H1 (cell line): ENCODE measurements at regions not wholly inside any gene's neighbourhood (a gene's known extent, or its start where the extent isn't known, plus 50 kb on each side); places are given as distances from the start of the nearest gene placed in this dataset.

Source experiments
- CTCF ChIA-PET: fragments of 300-600 bp; sonication (Branson Sonifier 250); formaldehyde crosslinking; loops from one replicate; lab custom pipeline; 2021; ENCODE audit not compliant: partially characterized antibody; lab: Charles Lee
- POLR2A ChIA-PET: fragments of 300-600 bp; sonication (Branson Sonifier 250); formaldehyde crosslinking; loops from one replicate; lab custom pipeline; 2021; ENCODE audit warnings: inconsistent platforms; ENCODE audit not compliant: partially characterized antibody; lab: Charles Lee
- DNase-seq, 2 experiments: peaks; one replicate each; pipeline versions ENCODE4 v3.0.0 to v3.0.0-alpha.2; 2010 to 2022; ENCODE audit warnings: low spot score in 2 of 2, low read depth in 1 of 2, mixed read lengths in 1 of 2
- FAIRE-seq: peaks from 2 replicates; lab custom pipeline; 2011; peaks lifted over from hg19 to GRCh38; lab: Jason Lieb, UNC
- H2AFZ ChIP-seq: 2 replicates; pipeline ENCODE4 v1.8.1; 2012; ENCODE audit warnings: low read length, inconsistent platforms
- H2AK5ac ChIP-seq: 2 replicates; pipeline ENCODE4 v1.6.1; 2013; ENCODE audit warnings: low read depth, low read length
- H2BK120ac ChIP-seq: replicated peaks from 2 replicates; pipeline ENCODE3; 2013; ENCODE audit warnings: low read depth, low read length, inconsistent platforms
- H2BK12ac ChIP-seq: 2 replicates; pipeline ENCODE4 v1.6.1; 2013; ENCODE audit warnings: low read depth, low read length
- H2BK15ac ChIP-seq: 2 replicates; pipeline ENCODE4 v1.6.1; 2013; ENCODE audit warnings: low read length
- H2BK20ac ChIP-seq: 2 replicates; pipeline ENCODE4 v1.6.1; 2013; ENCODE audit warnings: low read length
- H2BK5ac ChIP-seq: 2 replicates; pipeline ENCODE4 v1.6.1; 2013; ENCODE audit warnings: low read depth, low read length
- H3K14ac ChIP-seq: 2 replicates; pipeline ENCODE4 v1.6.1; 2013; ENCODE audit warnings: inconsistent platforms; ENCODE audit not compliant: insufficient read length
- H3K18ac ChIP-seq: 2 replicates; pipeline ENCODE4 v1.6.1; 2013; ENCODE audit warnings: low read length; ENCODE audit errors: extremely low read depth
- H3K23ac ChIP-seq: 2 replicates; pipeline ENCODE4 v1.6.1; 2013; ENCODE audit warnings: inconsistent platforms; ENCODE audit not compliant: insufficient read length
- H3K23me2 ChIP-seq: 2 replicates; pipeline ENCODE4 v1.6.1; 2013; ENCODE audit warnings: low read depth, low read length
- H3K27ac ChIP-seq: 2 replicates; pipeline ENCODE4 v1.6.1; 2011; ENCODE audit warnings: low read depth, low read length, inconsistent platforms
- H3K27me3 ChIP-seq, 4 experiments: replicated peaks in 1 of 4; 1 replicate in 1 of 4; 2 replicates in 3 of 4; pipeline versions ENCODE4 v1.6.1 to v1.8.1; 2011 to 2013; ENCODE audit warnings: low read length in 3 of 4, mild to moderate bottlenecking in 3 of 4, inconsistent platforms in 2 of 4, mixed read lengths in 2 of 4, moderate library complexity in 1 of 4; ENCODE audit not compliant: control insufficient read depth in 3 of 4, insufficient read depth in 3 of 4; ENCODE audit errors: extremely low read depth in 1 of 4
- H3K36me3 ChIP-seq, 4 experiments: 2 replicates each; pipeline versions ENCODE4 v1.6.1 to v1.8.1; 2011 to 2013; ENCODE audit warnings: mild to moderate bottlenecking in 4 of 4, low read length in 3 of 4, moderate library complexity in 2 of 4, control low read depth in 1 of 4, inconsistent platforms in 1 of 4; ENCODE audit not compliant: insufficient read depth in 4 of 4, control insufficient read depth in 2 of 4
- H3K4ac ChIP-seq: replicated peaks from 2 replicates; pipeline ENCODE3; 2013; ENCODE audit warnings: low read length, low read depth, mixed read lengths, inconsistent platforms; ENCODE audit not compliant: insufficient read length
- H3K4me1 ChIP-seq, 4 experiments: replicated peaks in 1 of 4; 1 replicate in 1 of 4; 2 replicates in 3 of 4; pipeline versions ENCODE4 v1.6.1 to v1.8.1; 2011 to 2013; ENCODE audit warnings: low read length in 3 of 4, inconsistent platforms in 2 of 4, mixed read lengths in 1 of 4; ENCODE audit not compliant: insufficient read depth in 4 of 4, control insufficient read depth in 3 of 4
- H3K4me2 ChIP-seq, 2 experiments: 2 replicates each; pipeline versions ENCODE4 v1.6.1 to v1.8.1; 2011 to 2013; ENCODE audit warnings: low read depth in 2 of 2, low read length in 2 of 2, control low read depth in 1 of 2, inconsistent platforms in 1 of 2, mild to moderate bottlenecking in 1 of 2; ENCODE audit not compliant: insufficient read depth in 1 of 2
- H3K4me3 ChIP-seq, 4 experiments: fragments of 200-600, 300-600 bp in 1 of 4; sonication (generic), shearing (Covaris generic), sonication (Bioruptor Twin) in 1 of 4; 2 replicates each; pipeline versions ENCODE4 v1.5.1 to v1.8.1; 2011 to 2016; ENCODE audit warnings: low read length in 4 of 4, low read depth in 3 of 4, control low read depth in 2 of 4, inconsistent platforms in 2 of 4, mild to moderate bottlenecking in 2 of 4, mixed read lengths in 1 of 4, moderate library complexity in 1 of 4; ENCODE audit not compliant: insufficient read depth in 2 of 4; ENCODE audit errors: extremely low read depth in 1 of 4
- H3K56ac ChIP-seq: replicated peaks from 2 replicates; pipeline ENCODE3; 2013; ENCODE audit warnings: low read depth, mild to moderate bottlenecking, mixed read lengths, low read length, inconsistent platforms; ENCODE audit not compliant: insufficient read length
- H3K79me1 ChIP-seq: 2 replicates; pipeline ENCODE4 v1.6.1; 2013; ENCODE audit warnings: low read depth, low read length, control low read depth
- H3K79me2 ChIP-seq, 2 experiments: 2 replicates each; pipeline versions ENCODE4 v1.6.1 to v1.8.1; 2012 to 2013; ENCODE audit warnings: low read length in 2 of 2, mild to moderate bottlenecking in 2 of 2, inconsistent platforms in 1 of 2; ENCODE audit not compliant: insufficient read depth in 2 of 2, control insufficient read depth in 1 of 2
- H3K9ac ChIP-seq, 4 experiments: replicated peaks in 1 of 4; 1 replicate in 1 of 4; 2 replicates in 3 of 4; pipeline versions ENCODE4 v1.6.1 to v1.8.1; 2011 to 2013; ENCODE audit warnings: low read depth in 3 of 4, low read length in 3 of 4, control low read depth in 2 of 4, mild to moderate bottlenecking in 2 of 4, moderate library complexity in 2 of 4, inconsistent platforms in 1 of 4; ENCODE audit errors: extremely low read depth in 1 of 4
- H3K9me3 ChIP-seq, 2 experiments: 2 replicates each; pipeline versions ENCODE4 v1.6.1 to v1.8.1; 2012 to 2013; ENCODE audit warnings: mild to moderate bottlenecking in 2 of 2, moderate library complexity in 2 of 2, control low read depth in 1 of 2, inconsistent platforms in 1 of 2, low read depth in 1 of 2, low read length in 1 of 2, mixed read lengths in 1 of 2; ENCODE audit not compliant: insufficient read depth in 2 of 2
- H4K20me1 ChIP-seq, 2 experiments: replicated peaks in 1 of 2; 2 replicates each; pipeline versions ENCODE3 to v1.8.1; 2011 to 2013; ENCODE audit warnings: inconsistent platforms in 2 of 2, low read length in 2 of 2, mild to moderate bottlenecking in 1 of 2; ENCODE audit not compliant: insufficient read depth in 2 of 2, control insufficient read depth in 1 of 2
- H4K5ac ChIP-seq: 2 replicates; pipeline ENCODE4 v1.6.1; 2013; ENCODE audit warnings: low read length, low read depth, mixed read lengths, inconsistent platforms; ENCODE audit not compliant: insufficient read length
- H4K8ac ChIP-seq: 2 replicates; pipeline ENCODE4 v1.8.0; 2013; ENCODE audit warnings: mild to moderate bottlenecking, moderate library complexity, low read length, inconsistent platforms; ENCODE audit not compliant: insufficient read depth; ENCODE audit errors: extremely low read depth
- H4K91ac ChIP-seq: replicated peaks from 2 replicates; pipeline ENCODE3; 2013; ENCODE audit warnings: low read length, mixed read lengths, inconsistent platforms; ENCODE audit not compliant: insufficient read length
- TAF1 ChIP-seq: IDR thresholded peaks from 2 replicates; pipeline ENCODE4 v1.6.1; 2011; ENCODE audit warnings: mild to moderate bottlenecking, low read depth, low read length
- WGBS, 2 experiments: shearing (Covaris generic) in 1 of 2; methylation state at CpG; one replicate each; pipeline versions ENCODE4 v1.1.6 to v1.1.7; 2013 to 2015; ENCODE audit warnings: low lambda C conversion rate in 2 of 2, mixed read lengths in 2 of 2, inconsistent platforms in 1 of 2, low coverage in 1 of 2, missing lambda C conversion rate in 1 of 2; ENCODE audit not compliant: insufficient replicate concordance in 2 of 2, insufficient coverage in 1 of 2, insufficient read length in 1 of 2; ENCODE audit errors: extremely low coverage in 1 of 2, missing lambda C conversion rate in 1 of 2; 5-methylcytosine and 5-hydroxymethylcytosine counted together

DNA sequence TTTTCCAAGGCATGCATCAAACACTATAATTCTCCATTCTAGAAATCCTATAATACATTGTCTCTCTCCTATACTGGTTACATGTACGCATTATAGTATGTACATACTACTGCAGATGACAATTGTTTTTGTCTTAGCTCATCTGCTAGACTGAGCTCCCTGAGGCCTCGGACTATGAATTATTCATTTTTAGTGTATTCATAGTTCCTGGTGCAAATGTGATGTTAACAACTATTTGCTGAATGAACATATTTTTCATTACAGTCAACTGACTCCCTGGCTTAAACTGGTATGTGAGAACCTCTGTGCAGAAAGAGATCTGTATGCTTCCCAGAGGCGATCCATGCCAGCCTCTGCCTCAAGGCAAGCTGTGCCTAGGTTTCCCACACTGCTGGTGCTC is 91.8 kb upstream of the PARP11 start:
- CTCF ChIA-PET: interaction anchor here (0.6 to 6.2 kb wide), 18 partner anchors 10 to 200 kb away, joined by 3 to 59 read pairs (median 4); no protein-coding TSS in a partner anchor
- Histone ChIP-seq H4K91ac (no peak overlapping the region), H4K20me1 (no peaks in the 10 kb centered on the region), H3K18ac (no peak overlapping the region), H3K56ac (no peak overlapping the region), H3K9ac (no peak overlapping the region), H3K27ac (no peak overlapping the region), H3K14ac (no peak overlapping the region), H3K4ac (no peak overlapping the region), H3K79me2 (no peaks in the 10 kb centered on the region), H2BK5ac (no peak overlapping the region), H2BK15ac (0 out of 2 replicates have a peak overlapping the region, but pooled peaks have one; percentile 13), H3K79me1 (no peaks in the 10 kb centered on the region), H3K4me3 (no peak overlapping the region), H3K4me2 (0 out of 4 replicates have a peak overlapping the region, but pooled peaks of 1 of the 2 experiments have one; percentile 28), H3K36me3 (no peaks in the 10 kb centered on the region), H4K8ac (no peak overlapping the region), H2AK5ac (no peak overlapping the region), H4K5ac (no peak overlapping the region), H3K27me3 (no peaks in the 10 kb centered on the region), H2BK20ac (peak overlapping the region; percentile 68; the same call in 1 of the 2 replicates), H2BK120ac (no peak overlapping the region), H3K23ac (no peak overlapping the region), H2BK12ac (no peak overlapping the region), H3K9me3 (no peaks in the 10 kb centered on the region), H3K23me2 (no peaks in the 10 kb centered on the region), H2AFZ (peak overlapping the region; percentile 66; the same call in 1 of the 2 replicates), H3K4me1 (peaks cover 0 to 2% (median 0%) of the 10 kb centered on the region in 4 experiments; a peak in 2 of 7 replicates)
- POLR2A ChIA-PET: no interaction called here
- no peak for TF ChIP-seq TAF1
- FAIRE-seq: no peak
- DNase-seq: no peak
- 83% methylated on average over 3 of the region's 3 CpGs; no CpG with 5 or more reads in 1 of the 2 experiments for WGBS, 2 experiments
